CD4-positive, CD25-positive, alpha-beta regulatory T cell (primary cell): ENCODE measurements at regions not wholly inside any gene's neighbourhood (a gene's known extent, or its start where the extent isn't known, plus 50 kb on each side); places are given as distances from the start of the nearest gene placed in this dataset.

Source experiments
- ATAC-seq, 2 donors: fragments of 150-1000 bp; cut with Tn5 transposase; one replicate each; pipeline ENCODE4 v1.10.0; 2021; ENCODE audit warnings: low read depth in 2 of 2, moderate number of reproducible peaks in 2 of 2, moderate library complexity in 1 of 2
- DNase-seq, 3 donors: peaks; one replicate each; pipeline versions ENCODE4 v3.0.0 to v3.0.0-alpha.2; 2012 to 2022; ENCODE audit warnings: mixed read lengths in 1 of 3
- H3K27ac ChIP-seq: one replicate; pipeline ENCODE4 v1.7.0; 2013; ENCODE audit warnings: mild to moderate bottlenecking, low read length; ENCODE audit not compliant: insufficient read depth, poor library complexity, severe bottlenecking
- H3K27me3 ChIP-seq: one replicate; pipeline ENCODE4 v1.7.0; 2013; ENCODE audit warnings: low read length; ENCODE audit not compliant: control insufficient read depth, insufficient read depth
- H3K36me3 ChIP-seq: one replicate; pipeline ENCODE4 v1.7.0; 2013; ENCODE audit warnings: mild to moderate bottlenecking, low read length, moderate library complexity; ENCODE audit not compliant: control insufficient read depth, insufficient read depth
- H3K4me1 ChIP-seq: 2 replicates; pipeline ENCODE4 v1.7.0; 2013; ENCODE audit warnings: mild to moderate bottlenecking, low read length; ENCODE audit not compliant: insufficient read depth, control insufficient read depth, poor library complexity, severe bottlenecking
- H3K4me3 ChIP-seq: one replicate; pipeline ENCODE4 v1.7.0; 2013; ENCODE audit warnings: low read depth, mild to moderate bottlenecking, low read length, moderate library complexity
- H3K9me3 ChIP-seq, 2 experiments: 1 replicate in 1 of 2; 2 replicates in 1 of 2; pipeline ENCODE4 v1.7.0; 2013; ENCODE audit warnings: low read length in 2 of 2, mild to moderate bottlenecking in 1 of 2, moderate library complexity in 1 of 2; ENCODE audit not compliant: control insufficient read depth in 2 of 2
- H3K27ac Mint-ChIP-seq, 3 donors: one replicate each; pipeline ENCODE4 v1.8.0; 2020 to 2022; ENCODE audit warnings: mild to moderate bottlenecking in 3 of 3, mixed read lengths in 3 of 3, moderate library complexity in 2 of 3
- H3K27me3 Mint-ChIP-seq: one replicate; pipeline ENCODE4 v1.8.0; 2022; ENCODE audit warnings: mild to moderate bottlenecking, mixed read lengths
- H3K36me3 Mint-ChIP-seq: one replicate; pipeline ENCODE4 v1.8.0; 2020; ENCODE audit warnings: mixed read lengths
- H3K4me1 Mint-ChIP-seq, 4 donors: one replicate each; pipeline ENCODE4 v1.8.0; 2020 to 2022; ENCODE audit warnings: mixed read lengths in 4 of 4, mild to moderate bottlenecking in 1 of 4
- H3K4me3 Mint-ChIP-seq, 4 donors: one replicate each; pipeline ENCODE4 v1.8.0; 2020 to 2022; ENCODE audit warnings: mild to moderate bottlenecking in 4 of 4, mixed read lengths in 4 of 4, moderate library complexity in 3 of 4
- H3K9me3 Mint-ChIP-seq, 7 donors: one replicate each; pipeline ENCODE4 v1.8.0; 2020 to 2022; ENCODE audit warnings: mixed read lengths in 7 of 7, mild to moderate bottlenecking in 3 of 7, moderate library complexity in 2 of 7

- Histone ChIP-seq H3K27me3 (no peaks in the 10 kb centered on the region), H3K4me1 (no peaks in the 10 kb centered on the region), H3K9me3 (no peaks in the 10 kb centered on the region), H3K4me3 (no peak overlapping the region), H3K36me3 (no peaks in the 10 kb centered on the region), H3K27ac (no peak overlapping the region)
- DNase-seq: peak; percentile 19 to 82 (median 48)
- Mint-ChIP-seq H3K27ac (no peak overlapping the region), H3K4me3 (no peak overlapping the region), H3K9me3 (peaks cover 0 to 3% (median 0%) of the 10 kb centered on the region in 7 donors), H3K27me3 (no peaks in the 10 kb centered on the region), H3K4me1 (no peaks in the 10 kb centered on the region), H3K36me3 (no peaks in the 10 kb centered on the region)
- peak; percentile 52 for ATAC-seq
Observed at GRCh38 chr1:199113265-199113869, 474.5 kb downstream of the PTPRC start.

- no peaks in the 10 kb centered on the region for H3K9me3 ChIP-seq
- Mint-ChIP-seq H3K36me3 (no peaks in the 10 kb centered on the region), H3K9me3 (peaks cover 0 to 1% (median 0%) of the 10 kb centered on the region in 7 donors), H3K27ac (no peak overlapping the region), H3K27me3 (no peaks in the 10 kb centered on the region), H3K4me1 (no peaks in the 10 kb centered on the region), H3K4me3 (no peak overlapping the region)
- H3K36me3 ChIP-seq: no peaks in the 10 kb centered on the region
- ATAC-seq (peak in 1 of 2 donors; percentile 20), DNase-seq (no peak)
- no peaks in the 10 kb centered on the region for H3K27me3 ChIP-seq
- no peaks in the 10 kb centered on the region for H3K4me1 ChIP-seq
- no peak overlapping the region for H3K4me3 ChIP-seq
- no peak overlapping the region for H3K27ac ChIP-seq
Observed at GRCh38 chr1:199116488-199116887, 477.6 kb downstream of the PTPRC start.

- Mint-ChIP-seq H3K4me3 (no peak overlapping the region), H3K27me3 (peaks cover 7% of the 10 kb centered on the region), H3K4me1 (peaks cover 0 to 3% (median 0%) of the 10 kb centered on the region in 4 donors), H3K27ac (no peak overlapping the region), H3K9me3 (no peaks in the 10 kb centered on the region), H3K36me3 (no peaks in the 10 kb centered on the region)
- Histone ChIP-seq H3K4me3 (no peak overlapping the region), H3K36me3 (no peaks in the 10 kb centered on the region), H3K27me3 (no peaks in the 10 kb centered on the region), H3K4me1 (no peaks in the 10 kb centered on the region), H3K9me3 (no peaks in the 10 kb centered on the region), H3K27ac (no peak overlapping the region)
- ATAC-seq (no peak), DNase-seq (no peak)
Observed at GRCh38 chr1:199121047-199121446, 482.2 kb downstream of the PTPRC start.

GRCh38 chr1:199122085-199122484, 483.2 kb downstream of the PTPRC start:
- DNase-seq (no peak), ATAC-seq (no peak)
- Histone ChIP-seq H3K4me1 (no peaks in the 10 kb centered on the region), H3K27ac (no peak overlapping the region), H3K9me3 (no peaks in the 10 kb centered on the region), H3K36me3 (no peaks in the 10 kb centered on the region), H3K27me3 (no peaks in the 10 kb centered on the region), H3K4me3 (no peak overlapping the region)
- Mint-ChIP-seq H3K36me3 (no peaks in the 10 kb centered on the region), H3K4me1 (peaks cover 0 to 3% (median 0%) of the 10 kb centered on the region in 4 donors), H3K27ac (no peak overlapping the region), H3K9me3 (no peaks in the 10 kb centered on the region), H3K4me3 (no peak overlapping the region), H3K27me3 (peaks cover 7% of the 10 kb centered on the region)

GRCh38 chr1:199122532-199123311, 483.9 kb downstream of the PTPRC start:
- DNase-seq (no peak), ATAC-seq (no peak)
- H3K9me3 ChIP-seq: no peaks in the 10 kb centered on the region
- no peak overlapping the region for H3K27ac ChIP-seq
- no peaks in the 10 kb centered on the region for H3K9me3 Mint-ChIP-seq
- peaks cover 12% of the 10 kb centered on the region for H3K27me3 Mint-ChIP-seq
- H3K27me3 ChIP-seq: peaks cover 2% of the 10 kb centered on the region
- no peaks in the 10 kb centered on the region for H3K36me3 Mint-ChIP-seq
- H3K4me3 ChIP-seq: no peak overlapping the region
- peaks cover 0 to 3% (median 0%) of the 10 kb centered on the region in 4 donors for H3K4me1 Mint-ChIP-seq
- no peaks in the 10 kb centered on the region for H3K36me3 ChIP-seq
- H3K27ac Mint-ChIP-seq: no peak overlapping the region
- no peaks in the 10 kb centered on the region for H3K4me1 ChIP-seq
- no peak overlapping the region for H3K4me3 Mint-ChIP-seq

- Mint-ChIP-seq H3K4me1 (peaks cover 0 to 3% (median 0%) of the 10 kb centered on the region in 4 donors), H3K9me3 (no peaks in the 10 kb centered on the region), H3K27ac (no peak overlapping the region), H3K4me3 (no peak overlapping the region), H3K36me3 (no peaks in the 10 kb centered on the region), H3K27me3 (peaks cover 16% of the 10 kb centered on the region)
- Histone ChIP-seq H3K27me3 (peaks cover 2% of the 10 kb centered on the region), H3K27ac (no peak overlapping the region), H3K4me3 (no peak overlapping the region), H3K36me3 (no peaks in the 10 kb centered on the region), H3K4me1 (no peaks in the 10 kb centered on the region), H3K9me3 (no peaks in the 10 kb centered on the region)
- ATAC-seq (no peak), DNase-seq (peak in 1 of 3 donors; percentile 8)
Observed at GRCh38 chr1:199123615-199124014, 484.8 kb downstream of the PTPRC start.

GRCh38 chr1:199124351-199124750, 485.5 kb downstream of the PTPRC start:
- no peaks in the 10 kb centered on the region for H3K36me3 ChIP-seq
- Mint-ChIP-seq H3K9me3 (no peaks in the 10 kb centered on the region), H3K4me1 (peaks cover 0 to 3% (median 0%) of the 10 kb centered on the region in 4 donors), H3K36me3 (no peaks in the 10 kb centered on the region), H3K4me3 (no peak overlapping the region), H3K27me3 (peaks cover 16% of the 10 kb centered on the region), H3K27ac (no peak overlapping the region)
- H3K27ac ChIP-seq: no peak overlapping the region
- no peaks in the 10 kb centered on the region for H3K9me3 ChIP-seq
- ATAC-seq (no peak), DNase-seq (no peak)
- H3K27me3 ChIP-seq: peaks cover 2% of the 10 kb centered on the region
- no peaks in the 10 kb centered on the region for H3K4me1 ChIP-seq
- H3K4me3 ChIP-seq: no peak overlapping the region

GRCh38 chr1:199129247-199129646, 490.4 kb downstream of the PTPRC start:
- Histone ChIP-seq H3K36me3 (no peaks in the 10 kb centered on the region), H3K4me1 (no peaks in the 10 kb centered on the region), H3K4me3 (no peak overlapping the region), H3K27me3 (peaks cover 2% of the 10 kb centered on the region), H3K27ac (no peak overlapping the region), H3K9me3 (no peaks in the 10 kb centered on the region)
- Mint-ChIP-seq H3K36me3 (no peaks in the 10 kb centered on the region), H3K4me3 (no peak overlapping the region), H3K27ac (no peak overlapping the region), H3K4me1 (peaks cover 0 to 4% (median 0%) of the 10 kb centered on the region in 4 donors), H3K9me3 (peaks cover 0 to 2% (median 0%) of the 10 kb centered on the region in 7 donors), H3K27me3 (peaks cover 16% of the 10 kb centered on the region)
- no peak for DNase-seq
- no peak for ATAC-seq
